Muscle of back (tissue), 3 donors: ENCODE measurements at regions not wholly inside any gene's neighbourhood (a gene's known extent, or its start where the extent isn't known, plus 50 kb on each side); places are given as distances from the start of the nearest gene placed in this dataset.

Experiments used
- DNase-seq, 3 donors: peaks; one replicate each; pipeline versions ENCODE4 v3.0.0 to v3.0.0-alpha.2; 2013

GRCh38 chr12:91852634-91853033, 293.0 kb downstream of the BTG1 start:
- no peak for DNase-seq

- no peak for DNase-seq
Observed at GRCh38 chr12:91851741-91852477, 293.7 kb downstream of the BTG1 start.

- peak in 1 of 3 donors; percentile 29 for DNase-seq
Observed at GRCh38 chr12:91846466-91847055, 299.1 kb downstream of the BTG1 start.

DNA sequence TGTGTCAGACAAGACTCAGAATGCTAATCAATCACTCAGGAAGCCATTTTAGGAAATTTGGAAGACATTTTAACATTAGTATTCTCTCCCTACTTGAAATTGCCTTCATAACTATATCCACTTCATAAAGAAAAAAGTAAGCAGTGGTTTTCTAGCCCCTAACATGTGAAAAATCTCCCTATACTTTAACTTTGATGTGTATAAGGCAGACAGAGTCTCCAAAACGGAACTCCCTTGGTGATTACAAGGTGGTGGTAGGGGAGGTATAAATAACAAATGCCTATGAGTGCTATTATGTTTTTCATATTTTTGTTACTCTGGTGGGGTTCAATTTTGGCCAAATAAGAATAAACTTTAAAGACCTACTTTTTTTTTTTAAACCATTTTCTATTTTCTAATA, 300.3 kb downstream of the BTG1 start:
- no peak for DNase-seq

- DNase-seq: no peak
Observed at GRCh38 chr12:91841822-91842221, 303.8 kb downstream of the BTG1 start.

DNA sequence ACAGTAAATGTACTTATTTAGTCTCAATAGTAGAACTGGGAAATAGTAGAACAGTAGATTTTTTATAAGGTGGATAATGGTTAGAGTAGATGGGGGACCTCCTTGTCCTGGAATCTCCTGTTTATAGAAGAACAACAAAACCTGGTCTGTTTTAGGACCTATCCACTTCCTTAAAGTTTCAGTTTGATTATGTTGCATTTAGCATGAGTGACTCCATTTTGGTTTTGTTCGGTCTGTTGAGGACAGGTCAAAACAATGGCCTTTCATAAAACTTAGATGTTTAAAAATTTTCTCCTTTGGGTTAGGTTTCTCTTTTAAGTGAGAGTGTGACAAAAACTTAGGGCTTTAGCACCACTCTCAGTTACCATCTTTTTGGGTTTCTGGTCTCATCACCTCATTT, 308.9 kb downstream of the BTG1 start:
- DNase-seq: no peak

DNA sequence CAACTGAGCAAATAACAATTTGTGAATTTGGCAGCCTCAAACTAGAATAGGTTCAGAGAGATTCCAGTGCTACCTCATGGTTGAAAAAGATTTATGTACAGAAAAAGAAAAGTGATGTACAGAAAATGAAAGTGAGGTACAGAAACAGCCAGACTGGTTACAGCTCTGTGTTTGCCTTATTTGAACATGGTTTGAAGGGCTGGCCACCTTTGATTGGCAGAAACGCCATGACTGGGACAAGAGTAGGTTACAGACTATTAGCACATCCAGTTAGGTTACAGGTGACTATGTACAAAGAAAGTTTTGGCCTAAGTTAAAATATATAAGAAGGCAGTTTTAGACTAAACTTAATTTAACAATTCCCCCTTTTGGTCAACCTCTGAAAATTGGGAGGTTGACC, 309.4 kb downstream of the BTG1 start:
- no peak for DNase-seq

DNA sequence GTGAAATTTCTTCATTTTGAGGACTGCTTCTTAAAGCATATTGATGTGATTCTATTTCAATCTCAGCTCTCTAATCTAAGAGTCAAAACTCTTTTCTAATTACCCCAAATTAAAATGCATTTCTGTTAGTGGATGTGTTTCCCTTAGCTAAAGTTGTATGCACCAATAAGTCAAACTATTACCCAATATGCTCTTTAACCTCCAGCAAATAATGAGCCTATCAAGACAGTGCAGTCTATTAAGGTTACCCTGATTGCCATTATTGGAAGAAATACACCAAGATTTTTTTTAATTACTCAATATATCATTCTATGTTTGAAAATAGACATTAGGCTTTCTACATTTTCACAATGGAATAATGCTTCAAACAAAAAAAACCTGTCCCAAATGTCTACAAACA, 310.0 kb downstream of the BTG1 start:
- DNase-seq: no peak

GRCh38 chr12:91833780-91834359, 311.8 kb downstream of the BTG1 start:
- DNase-seq: no peak

GRCh38 chr12:91825999-91826398, 319.6 kb downstream of the BTG1 start:
- DNase-seq: no peak

DNA sequence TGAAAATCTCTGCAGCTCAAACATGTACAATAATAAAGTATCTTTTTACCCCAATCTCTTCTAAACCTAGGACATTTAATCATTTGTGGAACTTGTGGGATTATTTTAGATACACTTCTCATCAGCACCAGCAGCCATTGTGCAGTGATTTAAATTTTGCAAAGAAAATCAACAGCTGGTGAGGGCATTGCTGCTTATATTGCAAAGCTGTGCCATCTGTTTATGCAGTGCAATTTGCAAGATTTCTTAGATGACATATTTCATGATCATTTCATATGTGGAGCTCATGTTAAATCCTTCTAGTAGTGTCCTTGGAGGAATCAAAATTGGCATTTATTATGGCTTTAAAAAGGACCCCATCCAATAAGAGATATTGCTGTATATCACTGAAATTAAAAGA, 320.7 kb downstream of the BTG1 start:
- DNase-seq: no peak

DNA sequence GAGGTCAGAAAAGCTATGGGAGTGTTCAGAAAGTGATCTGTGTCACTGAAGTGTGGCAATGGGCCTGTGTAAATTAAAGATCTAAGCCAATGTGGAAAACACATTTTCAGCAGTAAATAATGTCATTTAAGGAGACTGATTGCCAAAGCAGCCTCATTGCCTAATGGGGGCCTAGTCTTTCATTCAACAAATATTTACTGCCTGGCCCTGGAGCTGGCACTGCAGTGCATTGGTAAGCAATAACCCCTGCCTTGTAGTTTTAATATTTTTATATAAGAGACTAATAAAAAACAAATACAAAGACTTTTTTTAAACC, 326.6 kb downstream of the BTG1 start:
- peak in 1 of 3 donors; percentile 8 for DNase-seq

DNA sequence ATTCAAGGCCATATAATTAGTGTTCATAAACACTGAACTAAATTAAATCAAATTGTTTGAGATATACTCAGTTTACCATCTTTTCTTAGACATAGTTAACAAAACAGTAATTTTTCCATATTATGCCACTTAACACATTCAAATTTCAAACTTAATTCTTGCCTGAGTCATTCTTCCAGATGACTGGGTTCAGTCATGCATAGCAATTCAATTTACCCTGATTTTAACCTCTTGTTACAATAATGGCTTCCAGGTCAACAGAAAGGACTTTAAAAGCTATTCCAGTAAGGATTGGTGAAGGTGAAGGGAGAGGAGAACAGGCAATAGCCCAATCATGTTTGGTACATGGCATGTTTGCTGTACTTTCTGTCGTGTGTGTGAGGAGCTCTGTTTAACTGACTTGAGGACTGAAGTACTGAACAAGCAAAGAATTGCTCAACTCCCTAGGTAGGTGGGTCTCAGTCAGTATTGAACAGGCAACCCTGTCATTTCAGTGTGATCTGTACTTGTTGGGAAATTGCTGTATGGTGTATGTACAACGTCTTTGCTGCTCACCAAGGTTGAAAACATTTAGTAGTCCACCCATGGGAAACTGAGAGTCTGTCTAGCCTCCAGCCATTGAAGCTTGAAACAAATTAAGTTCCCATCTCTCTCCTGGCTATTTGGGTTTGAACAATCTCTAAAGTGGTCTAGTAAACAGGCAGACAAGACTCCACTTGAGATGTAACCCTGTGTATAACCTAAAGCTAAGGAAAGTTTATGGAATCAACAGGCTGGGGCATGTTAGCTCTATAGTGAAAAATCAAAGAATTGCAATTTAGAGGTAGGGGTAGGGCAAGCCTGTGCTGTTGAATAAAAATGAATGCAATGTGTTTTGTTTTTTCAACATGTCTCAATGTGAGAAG, 327.2 kb downstream of the BTG1 start:
- no peak for DNase-seq

- DNase-seq: no peak
Observed at GRCh38 chr12:91817517-91817916, 328.1 kb downstream of the BTG1 start.

- DNase-seq: no peak
Observed at GRCh38 chr12:91813701-91814100, 331.9 kb downstream of the BTG1 start.

GRCh38 chr12:91811481-91812287, 334.0 kb downstream of the BTG1 start:
- peak; percentile 51 to 82 (median 73) for DNase-seq

DNA sequence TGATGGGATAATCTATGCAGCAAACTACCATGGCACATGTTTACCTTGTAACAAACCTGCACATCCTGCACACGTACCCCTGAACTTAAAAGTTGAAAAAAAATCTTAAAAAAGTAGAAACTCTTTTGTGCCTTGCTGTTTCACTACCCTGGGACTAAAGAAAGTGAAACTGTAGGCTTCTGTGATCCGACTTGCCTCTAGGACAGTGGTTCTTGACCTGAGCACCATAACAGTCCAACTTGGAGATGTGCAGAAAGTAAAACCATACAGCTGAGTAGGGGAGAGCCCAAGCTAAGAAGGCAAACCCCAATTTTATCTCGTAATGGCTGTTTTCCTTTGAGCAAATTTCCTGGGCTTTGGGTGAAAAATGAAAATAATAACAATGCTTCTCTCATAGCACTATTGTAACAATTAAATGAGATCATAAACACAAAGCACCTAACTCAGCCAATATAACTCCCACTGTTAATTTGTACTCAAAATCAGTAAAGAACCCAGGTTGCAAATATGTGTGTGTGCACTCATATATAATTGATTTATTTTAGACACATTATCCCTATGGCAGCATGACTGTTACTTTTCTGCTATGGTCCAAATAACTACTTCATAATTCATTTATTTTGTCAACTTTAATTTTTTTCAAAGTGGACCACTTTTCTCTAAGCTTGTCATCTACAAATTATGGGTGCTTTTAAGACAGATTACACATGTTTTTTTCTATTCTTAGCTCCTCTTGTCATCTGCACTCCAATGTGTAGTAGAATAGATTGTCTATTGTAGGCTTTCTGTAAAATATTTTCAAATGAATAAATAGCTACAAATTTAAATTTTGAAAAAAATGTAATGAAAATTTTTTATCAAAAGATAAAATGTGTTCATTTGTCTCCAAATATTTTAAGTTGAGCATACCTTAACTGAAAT, 334.9 kb downstream of the BTG1 start:
- DNase-seq: no peak

DNA sequence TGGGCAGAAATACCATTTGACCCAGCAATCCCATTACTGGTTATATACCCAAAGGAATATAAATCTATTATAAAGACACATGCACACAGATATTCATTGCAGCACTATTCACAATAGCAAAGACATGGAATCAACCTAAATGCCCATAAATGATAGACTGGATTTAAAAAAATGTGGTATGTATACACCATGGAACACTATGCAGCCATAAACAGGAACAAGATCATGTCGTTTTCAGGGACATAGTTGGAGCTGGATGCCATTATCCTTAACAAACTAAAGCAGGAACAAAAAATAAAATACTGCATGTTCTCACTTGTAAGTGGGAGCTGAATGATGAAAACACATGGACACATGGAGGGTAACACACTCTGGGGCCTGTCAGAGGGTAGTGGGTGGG, 335.6 kb downstream of the BTG1 start:
- DNase-seq: no peak

DNA sequence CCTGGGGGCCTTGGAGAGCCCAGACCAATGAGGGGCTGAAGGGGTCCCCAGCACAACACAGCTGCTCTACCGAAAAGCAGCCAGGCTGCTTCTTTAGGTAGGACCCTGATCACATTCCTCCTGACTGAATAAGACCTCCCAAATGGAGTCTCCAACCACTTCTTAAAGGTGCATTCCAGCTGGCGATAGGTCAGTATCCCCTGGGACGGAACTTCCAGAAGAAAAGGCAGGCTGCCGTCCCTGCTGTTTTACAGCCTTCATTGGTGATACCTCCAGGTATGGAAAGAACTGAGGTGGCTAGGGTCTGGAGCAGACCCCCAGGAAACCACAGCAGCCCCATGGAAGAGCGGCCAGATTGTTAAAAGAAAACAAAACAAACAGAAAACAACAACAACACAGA, 340.6 kb downstream of the BTG1 start:
- DNase-seq: no peak

DNA sequence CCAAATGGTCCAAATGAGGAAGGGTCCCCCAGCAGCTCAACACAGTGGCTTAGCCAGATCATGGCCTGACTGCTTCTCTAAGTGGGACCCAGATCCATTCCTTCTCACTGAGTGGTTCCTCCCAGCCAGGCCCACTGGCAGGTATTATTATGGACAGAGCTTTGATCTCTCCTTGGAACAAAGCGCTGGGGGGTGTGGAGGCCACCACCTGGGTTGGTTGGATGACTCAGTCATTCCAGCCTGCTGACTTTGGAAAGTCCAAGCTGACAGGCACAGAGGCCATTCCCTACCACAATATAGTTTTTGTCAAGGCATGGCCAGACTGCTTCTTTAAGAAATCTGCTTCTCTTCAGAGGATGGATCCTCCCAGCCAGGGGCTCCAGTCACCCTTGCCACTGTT, 341.1 kb downstream of the BTG1 start:
- DNase-seq: no peak

DNA sequence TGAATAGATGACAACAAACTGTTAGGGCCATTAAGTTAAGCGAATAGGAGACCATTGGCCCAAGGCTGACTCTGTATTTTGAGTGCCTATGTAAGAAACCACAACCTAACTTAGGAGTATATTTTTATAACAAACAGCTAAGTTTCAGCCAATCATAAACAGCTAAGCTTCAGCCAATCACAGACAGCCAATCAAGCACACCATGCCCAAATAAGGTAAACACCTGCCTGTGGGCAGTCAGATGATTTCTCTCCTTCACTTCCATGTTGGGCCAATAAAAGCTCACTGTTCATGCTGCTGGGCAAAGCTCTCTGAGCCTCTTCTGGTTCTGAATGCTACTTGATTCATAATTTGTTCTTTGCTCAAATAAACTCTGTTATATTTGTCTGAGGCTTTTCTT, 344.6 kb downstream of the BTG1 start:
- no peak for DNase-seq
